ENCODE measurements at regions not wholly inside any gene's neighbourhood (a gene's known extent, or its start where the extent isn't known, plus 50 kb on each side); places are given as distances from the start of the nearest gene placed in this dataset.

DNA sequence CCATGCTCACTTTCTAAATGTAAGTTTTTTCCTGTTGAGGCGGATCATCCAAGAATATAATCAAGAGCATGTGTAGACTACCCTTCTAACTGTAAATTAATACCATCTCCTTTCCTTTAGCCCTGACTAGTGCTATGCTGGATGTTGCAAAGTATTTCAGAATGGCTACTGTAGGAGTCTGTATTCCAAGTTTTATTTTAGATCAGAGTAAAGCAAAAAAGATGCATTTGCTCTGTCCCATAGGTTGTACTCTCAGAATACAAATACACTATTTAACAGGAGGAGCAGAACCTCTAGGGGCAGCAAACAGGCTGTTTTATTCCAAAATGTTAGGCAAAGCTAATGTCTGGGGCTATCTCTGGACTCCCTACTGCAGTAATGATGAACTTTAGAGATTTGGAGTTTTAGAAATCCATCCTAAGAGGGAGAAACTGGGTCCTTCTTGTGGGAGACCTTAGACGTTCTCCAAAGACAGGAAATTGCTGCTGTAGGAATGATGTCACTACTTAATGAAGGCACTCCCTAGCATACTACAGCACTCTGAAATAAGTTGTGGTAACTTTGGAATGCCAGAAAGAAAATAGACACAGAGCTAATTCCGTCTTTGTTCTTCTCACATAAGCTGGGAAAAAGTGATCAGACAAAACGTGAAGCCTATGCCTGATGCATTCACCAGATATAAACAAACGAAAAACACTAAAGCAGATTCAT is 392.4 kb upstream of the HS3ST5 start:
- H3K27me3 Mint-ChIP-seq (ENCODE audit: low read depth): no peaks in the 10 kb centered on the region
- H3K9me3 Mint-ChIP-seq: no peaks in the 10 kb centered on the region
- no peak overlapping the region for H3K27ac Mint-ChIP-seq
- no peaks in the 10 kb centered on the region for H3K4me1 Mint-ChIP-seq (ENCODE audit: low read depth)
- no peak overlapping the region for H3K4me3 Mint-ChIP-seq
- H3K36me3 Mint-ChIP-seq (ENCODE audit: low read depth): no peaks in the 10 kb centered on the region
- no peak for DNase-seq (ENCODE audit: low spot score)

DNA sequence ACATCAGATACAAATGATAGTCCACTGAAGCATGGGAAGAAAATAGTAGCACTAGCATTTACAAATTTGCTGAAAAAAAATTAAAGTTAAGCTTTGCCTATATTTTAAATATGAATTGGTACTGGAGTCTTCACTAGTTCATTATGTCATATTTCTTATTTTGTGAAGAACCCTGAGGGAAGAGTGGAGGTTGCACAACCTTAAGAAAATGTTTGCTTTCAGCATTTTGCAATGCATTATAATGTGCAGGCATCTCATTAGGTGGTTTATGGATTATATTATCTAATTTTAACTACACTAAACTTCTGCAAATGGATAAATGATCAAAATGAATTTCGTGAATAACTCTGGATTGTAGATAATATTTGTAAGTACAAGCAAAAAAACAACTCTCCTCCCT is 390.8 kb upstream of the HS3ST5 start:
- H3K4me1 Mint-ChIP-seq (ENCODE audit: low read depth): no peaks in the 10 kb centered on the region
- DNase-seq (ENCODE audit: low spot score): no peak
- no peak overlapping the region for H3K4me3 Mint-ChIP-seq
- no peak overlapping the region for H3K27ac Mint-ChIP-seq
- peaks cover 1% of the 10 kb centered on the region for H3K9me3 Mint-ChIP-seq
- no peaks in the 10 kb centered on the region for H3K36me3 Mint-ChIP-seq (ENCODE audit: low read depth)
- no peaks in the 10 kb centered on the region for H3K27me3 Mint-ChIP-seq (ENCODE audit: low read depth)

DNA sequence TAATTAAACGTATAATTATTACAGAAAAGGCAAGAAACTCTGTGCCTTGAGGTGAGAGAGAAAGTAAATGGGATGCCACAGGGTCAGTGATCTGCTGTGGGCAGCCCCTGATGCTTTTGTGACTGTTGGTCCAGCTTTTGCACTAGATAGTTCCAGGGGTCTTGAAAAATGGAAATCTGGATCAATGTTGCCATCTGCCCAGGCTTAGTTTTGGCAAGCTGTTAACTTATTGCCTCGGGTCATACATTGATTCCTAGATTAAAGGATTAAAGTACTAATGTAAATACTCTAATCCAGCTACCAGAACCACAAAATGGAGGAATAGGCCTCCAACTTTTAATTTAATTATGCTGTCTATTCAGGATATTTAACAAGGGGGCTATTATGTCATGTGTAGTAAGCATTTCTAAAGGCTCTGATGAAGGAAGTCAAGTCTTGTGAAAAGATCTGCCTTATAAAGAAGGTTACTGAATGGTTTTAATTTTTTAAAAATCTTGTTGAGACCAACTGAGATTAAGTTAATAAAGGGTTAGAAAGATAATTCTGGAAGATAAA is 376.0 kb upstream of the HS3ST5 start:
- no peaks in the 10 kb centered on the region for H3K4me1 Mint-ChIP-seq (ENCODE audit: low read depth)
- DNase-seq (ENCODE audit: low spot score): no peak
- no peaks in the 10 kb centered on the region for H3K27me3 Mint-ChIP-seq (ENCODE audit: low read depth)
- H3K36me3 Mint-ChIP-seq (ENCODE audit: low read depth): no peaks in the 10 kb centered on the region
- H3K27ac Mint-ChIP-seq: no peak overlapping the region
- peaks cover 7% of the 10 kb centered on the region for H3K9me3 Mint-ChIP-seq
- H3K4me3 Mint-ChIP-seq: no peak overlapping the region

DNA sequence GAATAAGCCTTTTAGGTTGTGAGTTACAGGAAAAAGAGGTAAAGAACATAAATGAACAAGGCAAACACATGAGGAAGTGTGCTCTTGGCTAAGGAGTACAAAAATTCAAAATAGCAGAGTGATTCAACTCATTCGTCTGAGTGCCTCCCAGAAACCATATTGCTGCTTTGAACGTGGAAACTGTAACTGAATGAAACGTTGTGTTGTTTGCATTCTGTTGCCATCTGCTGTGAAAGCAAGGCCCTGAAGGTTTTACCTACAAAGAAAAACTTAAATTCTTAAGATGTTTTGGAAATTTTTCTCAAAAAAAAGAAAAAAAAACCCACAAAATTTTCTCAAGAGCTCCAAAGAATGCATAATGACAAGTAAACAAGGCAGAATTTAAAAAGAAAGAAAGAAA is 375.4 kb upstream of the HS3ST5 start:
- no peak overlapping the region for H3K4me3 Mint-ChIP-seq
- no peak for DNase-seq (ENCODE audit: low spot score)
- H3K36me3 Mint-ChIP-seq (ENCODE audit: low read depth): no peaks in the 10 kb centered on the region
- peaks cover 7% of the 10 kb centered on the region for H3K9me3 Mint-ChIP-seq
- no peaks in the 10 kb centered on the region for H3K27me3 Mint-ChIP-seq (ENCODE audit: low read depth)
- no peaks in the 10 kb centered on the region for H3K4me1 Mint-ChIP-seq (ENCODE audit: low read depth)
- no peak overlapping the region for H3K27ac Mint-ChIP-seq

DNA sequence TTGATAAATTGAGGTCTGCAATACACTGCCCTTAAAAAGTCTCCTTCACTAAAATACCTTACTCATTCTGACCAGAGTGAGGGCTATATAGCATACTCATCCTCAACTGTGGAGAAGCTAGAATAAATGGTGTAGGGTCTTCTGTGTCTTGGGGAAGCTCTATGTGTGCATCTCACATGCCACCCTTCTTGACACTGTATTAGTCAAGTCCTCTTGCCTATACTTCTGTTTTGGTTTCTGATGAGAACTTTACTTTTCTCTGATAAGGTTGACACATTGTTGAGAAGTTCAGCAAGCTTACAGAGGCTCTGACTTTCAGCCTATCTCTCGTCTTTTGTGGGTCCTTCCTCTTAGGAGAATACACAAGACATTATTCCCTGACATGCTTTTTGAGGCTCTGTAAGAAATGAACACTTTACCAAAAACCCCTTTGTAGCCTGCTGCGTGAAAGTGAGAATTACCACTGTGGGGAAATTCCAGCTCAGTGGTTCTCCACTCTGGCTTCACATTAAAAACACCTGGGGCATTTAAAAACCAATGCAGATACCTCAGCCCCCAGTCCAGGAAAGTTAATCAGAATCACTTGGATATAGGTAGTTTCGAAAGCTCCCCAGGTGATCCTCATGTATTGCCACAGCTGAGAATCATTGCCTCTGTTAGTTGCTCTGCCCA is 372.1 kb upstream of the HS3ST5 start:
- no peak overlapping the region for H3K27ac Mint-ChIP-seq
- no peaks in the 10 kb centered on the region for H3K36me3 Mint-ChIP-seq (ENCODE audit: low read depth)
- H3K27me3 Mint-ChIP-seq (ENCODE audit: low read depth): no peaks in the 10 kb centered on the region
- no peak for DNase-seq (ENCODE audit: low spot score)
- H3K4me1 Mint-ChIP-seq (ENCODE audit: low read depth): no peaks in the 10 kb centered on the region
- no peak overlapping the region for H3K4me3 Mint-ChIP-seq
- H3K9me3 Mint-ChIP-seq: peaks cover 7% of the 10 kb centered on the region

DNA sequence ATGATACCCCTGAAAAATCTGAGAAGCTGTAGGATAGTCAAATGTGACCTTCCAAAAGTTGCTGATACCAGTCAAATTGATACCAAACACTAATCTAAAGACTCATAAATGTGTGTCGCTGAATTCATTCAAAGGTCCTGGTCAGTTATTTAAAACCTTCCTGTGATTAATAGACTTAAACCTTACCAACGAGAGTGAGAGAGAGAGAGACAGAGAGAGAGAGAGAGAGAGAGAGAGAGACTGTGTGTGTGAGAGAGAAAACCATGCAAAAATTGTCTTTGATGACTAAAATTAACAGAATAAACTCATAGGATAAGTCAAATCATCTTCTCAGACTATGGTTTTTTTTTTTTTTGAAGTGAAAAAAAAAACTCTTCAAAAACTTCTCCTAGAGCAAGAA is 370.9 kb upstream of the HS3ST5 start:
- H3K36me3 Mint-ChIP-seq (ENCODE audit: low read depth): no peaks in the 10 kb centered on the region
- peaks cover 7% of the 10 kb centered on the region for H3K9me3 Mint-ChIP-seq
- no peak overlapping the region for H3K4me3 Mint-ChIP-seq
- no peaks in the 10 kb centered on the region for H3K4me1 Mint-ChIP-seq (ENCODE audit: low read depth)
- no peak for DNase-seq (ENCODE audit: low spot score)
- no peak overlapping the region for H3K27ac Mint-ChIP-seq
- no peaks in the 10 kb centered on the region for H3K27me3 Mint-ChIP-seq (ENCODE audit: low read depth)

DNA sequence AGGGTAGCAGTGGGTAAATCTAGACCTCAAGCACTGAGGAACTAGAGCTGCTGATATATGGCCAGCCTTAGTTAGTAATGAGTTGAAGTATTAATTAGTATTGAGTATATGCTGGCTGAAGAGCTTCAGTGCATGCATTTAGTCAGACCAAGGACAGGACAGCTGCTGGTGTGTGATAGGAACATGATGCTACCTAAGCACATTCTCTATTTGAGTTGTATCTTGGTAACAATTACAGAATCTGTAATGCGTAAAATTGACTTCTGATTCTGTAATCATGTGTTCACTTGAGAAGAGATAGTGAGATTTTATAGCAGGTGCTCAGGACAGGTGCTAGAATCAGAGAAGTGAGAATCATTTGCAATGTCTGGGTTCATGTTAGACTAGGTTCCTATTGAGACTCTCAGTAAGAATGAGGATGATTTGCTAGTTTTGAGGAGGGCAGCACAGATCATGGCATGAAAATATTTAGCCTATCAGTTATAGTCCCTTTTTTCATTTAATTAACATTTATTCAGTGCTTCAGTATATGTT is 369.4 kb upstream of the HS3ST5 start:
- Mint-ChIP-seq H3K36me3 (ENCODE audit: low read depth) (no peaks in the 10 kb centered on the region), H3K27ac (no peak overlapping the region), H3K27me3 (ENCODE audit: low read depth) (no peaks in the 10 kb centered on the region), H3K4me1 (ENCODE audit: low read depth) (no peaks in the 10 kb centered on the region), H3K9me3 (peaks cover under 1% of the 10 kb centered on the region), H3K4me3 (no peak overlapping the region)
- DNase-seq (ENCODE audit: low spot score): no peak

DNA sequence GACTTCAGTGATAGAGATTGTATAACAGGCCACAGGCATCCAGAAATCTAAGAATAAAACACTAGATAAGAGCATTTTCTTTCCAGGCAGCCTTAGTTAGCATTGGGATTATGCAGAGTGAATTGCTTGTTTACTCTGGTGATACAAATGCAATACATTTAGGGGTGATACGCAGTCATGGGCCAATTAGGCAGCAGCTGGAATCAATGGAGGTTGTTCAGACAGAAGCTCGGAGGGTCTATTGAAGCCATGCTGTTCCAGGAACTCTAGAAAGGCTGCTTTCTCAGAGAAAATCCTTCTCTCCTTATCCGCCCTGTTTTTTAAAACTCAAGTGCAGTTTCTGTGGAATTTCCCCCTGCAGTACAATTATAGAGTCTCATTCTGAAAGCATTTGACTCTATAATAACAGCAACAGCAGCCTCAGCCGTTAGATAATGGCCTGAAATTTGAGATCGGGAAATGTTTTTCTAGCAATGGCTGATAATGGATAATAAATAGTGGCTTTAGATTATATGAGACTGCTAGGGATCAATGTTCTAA is 364.3 kb upstream of the HS3ST5 start:
- no peaks in the 10 kb centered on the region for H3K36me3 Mint-ChIP-seq (ENCODE audit: low read depth)
- H3K9me3 Mint-ChIP-seq: peaks cover 4% of the 10 kb centered on the region
- no peaks in the 10 kb centered on the region for H3K27me3 Mint-ChIP-seq (ENCODE audit: low read depth)
- no peak overlapping the region for H3K27ac Mint-ChIP-seq
- no peaks in the 10 kb centered on the region for H3K4me1 Mint-ChIP-seq (ENCODE audit: low read depth)
- no peak for DNase-seq (ENCODE audit: low spot score)
- H3K4me3 Mint-ChIP-seq: no peak overlapping the region

DNA sequence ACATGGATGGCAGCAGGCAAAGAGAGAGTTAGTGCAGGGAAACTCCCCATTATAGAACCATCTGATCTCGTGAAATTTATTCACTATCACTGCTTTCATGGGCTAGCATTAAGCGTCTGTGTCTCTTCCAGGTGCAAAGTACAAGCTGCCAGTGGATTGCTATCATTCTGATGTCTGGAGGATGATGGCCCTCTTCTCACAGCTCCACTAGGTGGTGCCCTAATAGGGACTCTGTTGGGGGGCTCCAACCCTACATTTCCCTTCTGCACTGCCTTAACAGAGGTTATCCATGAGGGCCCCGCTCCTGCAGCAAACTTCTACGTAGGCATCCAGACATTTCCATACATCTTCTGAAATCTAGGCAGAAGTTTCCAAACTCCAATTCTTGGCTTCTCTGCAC is 347.8 kb upstream of the HS3ST5 start:
- Mint-ChIP-seq H3K9me3 (no peaks in the 10 kb centered on the region), H3K4me1 (ENCODE audit: low read depth) (no peaks in the 10 kb centered on the region), H3K36me3 (ENCODE audit: low read depth) (no peaks in the 10 kb centered on the region), H3K4me3 (no peak overlapping the region), H3K27me3 (ENCODE audit: low read depth) (no peaks in the 10 kb centered on the region), H3K27ac (no peak overlapping the region)
- DNase-seq (ENCODE audit: low spot score): no peak

DNA sequence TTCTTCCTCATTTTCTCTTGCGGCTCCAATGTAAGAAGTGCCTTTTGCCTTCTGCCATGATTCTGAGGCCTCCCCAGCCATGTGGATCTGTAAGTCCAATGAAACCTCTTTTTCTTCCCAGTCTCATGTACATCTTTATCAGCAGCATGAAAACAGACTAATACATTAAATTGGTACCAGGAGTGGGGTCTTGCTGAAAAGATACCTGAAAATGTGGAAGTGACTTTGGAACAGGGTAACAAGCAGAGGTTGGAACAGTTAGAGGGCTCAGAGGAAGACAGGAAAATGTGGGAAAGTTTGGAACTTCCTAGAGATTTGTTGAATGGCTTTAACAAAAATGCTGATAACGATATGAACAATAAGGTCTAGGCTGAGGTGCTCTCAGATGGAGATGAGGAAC is 316.7 kb upstream of the HS3ST5 start:
- no peaks in the 10 kb centered on the region for H3K27me3 Mint-ChIP-seq (ENCODE audit: low read depth)
- H3K4me3 Mint-ChIP-seq: no peak overlapping the region
- no peaks in the 10 kb centered on the region for H3K36me3 Mint-ChIP-seq (ENCODE audit: low read depth)
- no peak overlapping the region for H3K27ac Mint-ChIP-seq
- peaks cover 19% of the 10 kb centered on the region for H3K9me3 Mint-ChIP-seq
- H3K4me1 Mint-ChIP-seq (ENCODE audit: low read depth): no peaks in the 10 kb centered on the region
- DNase-seq (ENCODE audit: low spot score): no peak

DNA sequence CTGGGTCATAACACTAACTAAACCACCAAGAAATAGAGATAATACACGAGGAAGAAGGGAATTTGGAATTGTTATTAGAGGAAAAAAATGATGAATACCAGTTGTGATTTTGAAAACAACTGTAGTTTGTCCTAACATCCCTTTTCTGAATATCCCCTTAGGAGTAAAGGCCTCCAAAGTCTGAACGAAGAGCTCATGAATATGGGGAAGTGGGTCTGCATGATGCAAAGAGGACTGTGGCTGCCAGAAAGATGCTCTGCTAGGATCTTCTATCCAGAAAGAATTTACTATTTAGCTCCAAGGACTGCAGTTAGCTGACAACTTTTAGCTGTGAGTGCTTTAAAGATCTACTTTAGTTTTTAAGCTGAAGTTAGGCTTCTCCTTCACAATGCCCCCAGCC is 308.8 kb upstream of the HS3ST5 start:
- H3K27me3 Mint-ChIP-seq (ENCODE audit: low read depth): no peaks in the 10 kb centered on the region

DNA sequence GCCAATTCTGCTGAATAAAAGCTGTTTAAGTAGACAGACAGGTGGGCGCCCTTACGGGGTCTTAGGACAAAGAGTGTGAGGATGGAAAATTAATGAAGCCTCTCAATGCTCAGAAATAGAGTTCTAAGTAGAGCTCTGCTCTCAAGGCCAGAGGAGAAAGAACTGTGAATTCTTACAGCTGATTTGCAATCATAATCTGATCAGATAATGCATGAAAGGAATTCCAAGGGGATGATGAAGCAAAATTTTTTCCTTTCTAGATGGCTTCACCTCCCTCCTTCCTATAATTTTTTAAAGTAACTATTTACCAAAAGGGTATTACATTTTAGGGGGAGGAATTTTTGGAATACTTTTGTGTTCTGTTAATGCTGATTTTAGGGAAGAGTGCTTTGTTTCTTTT is 308.1 kb upstream of the HS3ST5 start:
- H3K4me3 Mint-ChIP-seq: no peak overlapping the region
- H3K27ac Mint-ChIP-seq: no peak overlapping the region
- H3K27me3 Mint-ChIP-seq (ENCODE audit: low read depth): no peaks in the 10 kb centered on the region
- H3K36me3 Mint-ChIP-seq (ENCODE audit: low read depth): no peaks in the 10 kb centered on the region
- H3K4me1 Mint-ChIP-seq (ENCODE audit: low read depth): no peaks in the 10 kb centered on the region
- H3K9me3 Mint-ChIP-seq: peaks cover 13% of the 10 kb centered on the region
- no peak for DNase-seq (ENCODE audit: low spot score)

More for the DNA sequence above, 308.8 kb upstream of the HS3ST5 start:
- DNase-seq (ENCODE audit: low spot score): no peak
- no peak overlapping the region for H3K27ac Mint-ChIP-seq
- no peak overlapping the region for H3K4me3 Mint-ChIP-seq
- H3K4me1 Mint-ChIP-seq (ENCODE audit: low read depth): no peaks in the 10 kb centered on the region
- no peaks in the 10 kb centered on the region for H3K36me3 Mint-ChIP-seq (ENCODE audit: low read depth)
- H3K9me3 Mint-ChIP-seq: peaks cover 9% of the 10 kb centered on the region

DNA sequence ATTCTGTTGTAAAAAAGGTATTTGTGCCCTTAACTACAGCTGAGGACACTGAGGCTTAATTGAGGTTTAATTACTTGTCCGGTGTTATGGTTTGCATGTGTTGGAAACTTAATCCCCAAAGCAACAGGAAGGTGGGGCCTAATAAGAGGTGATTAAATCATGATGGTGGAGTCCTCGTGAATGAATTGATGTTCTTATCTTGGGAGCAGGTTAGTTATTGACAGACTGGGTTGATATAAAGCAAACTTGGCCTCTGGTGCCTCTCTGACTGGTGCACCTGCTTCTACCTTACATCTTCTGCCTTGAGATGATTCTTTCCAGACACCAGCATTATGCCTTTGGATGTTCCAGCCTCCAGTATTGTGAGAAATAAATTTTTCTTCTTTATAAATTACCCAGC is 306.5 kb upstream of the HS3ST5 start:
- no peak for DNase-seq (ENCODE audit: low spot score)
- no peak overlapping the region for H3K27ac Mint-ChIP-seq
- no peaks in the 10 kb centered on the region for H3K36me3 Mint-ChIP-seq (ENCODE audit: low read depth)
- H3K9me3 Mint-ChIP-seq: peaks cover 16% of the 10 kb centered on the region
- no peaks in the 10 kb centered on the region for H3K27me3 Mint-ChIP-seq (ENCODE audit: low read depth)
- H3K4me1 Mint-ChIP-seq (ENCODE audit: low read depth): no peaks in the 10 kb centered on the region
- no peak overlapping the region for H3K4me3 Mint-ChIP-seq

DNA sequence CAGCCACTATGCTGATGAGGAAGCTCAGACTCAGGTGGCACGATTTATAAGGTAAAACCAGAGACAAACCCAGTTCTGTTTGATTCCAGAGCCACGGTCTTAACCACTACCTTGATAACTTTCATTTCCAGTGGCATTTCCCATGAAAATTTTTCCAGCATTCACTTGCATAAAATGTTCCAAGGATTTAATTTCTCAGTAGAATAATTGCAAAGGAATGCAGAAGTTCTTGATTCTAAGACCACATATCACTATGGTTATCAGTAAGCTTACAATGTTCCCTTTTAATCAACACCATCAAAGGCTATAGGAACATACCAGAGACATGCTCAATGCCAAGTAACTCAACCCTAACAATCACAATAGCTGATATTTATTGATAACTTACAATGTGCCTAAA is 306.0 kb upstream of the HS3ST5 start:
- H3K9me3 Mint-ChIP-seq: peaks cover 16% of the 10 kb centered on the region
- no peak overlapping the region for H3K4me3 Mint-ChIP-seq
- H3K36me3 Mint-ChIP-seq (ENCODE audit: low read depth): no peaks in the 10 kb centered on the region
- no peaks in the 10 kb centered on the region for H3K4me1 Mint-ChIP-seq (ENCODE audit: low read depth)
- no peak overlapping the region for H3K27ac Mint-ChIP-seq
- no peaks in the 10 kb centered on the region for H3K27me3 Mint-ChIP-seq (ENCODE audit: low read depth)
- no peak for DNase-seq (ENCODE audit: low spot score)

All from T-helper 2 cell treated with Interferon-gamma antibody and Interleukin-4, amounts not matched to agents 5 μg/mL and 100 μg/mL, for 36 hours (primary cell).